PC-9 (cell line): ENCODE measurements at regions not wholly inside any gene's neighbourhood (a gene's known extent, or its start where the extent isn't known, plus 50 kb on each side); places are given as distances from the start of the nearest gene placed in this dataset.

Source experiments
- BruUV-seq: library from RNA; stranded (reverse); fragments of 400-500 nt; replicated peaks from 2 replicates; lab custom pipeline; 2021; lab: Mats Ljungman, UMichigan
- CTCF ChIA-PET: fragments of 300-600 bp; sonication (Branson Sonifier 250); formaldehyde crosslinking; loops from one replicate; lab custom pipeline; 2022; ENCODE audit warnings: antibody characterized with exemption; lab: Charles Lee
- POLR2A ChIA-PET: fragments of 300-600 bp; sonication (Branson Sonifier 250); formaldehyde crosslinking; loops from one replicate; lab custom pipeline; 2022; ENCODE audit warnings: antibody characterized with exemption; ENCODE audit not compliant: unreplicated experiment; lab: Charles Lee
- DNase-seq, 2 experiments: peaks; one replicate each; pipeline versions ENCODE4 v3.0.0 to v3.0.0-alpha.2; 2015 to 2022; ENCODE audit warnings: mixed read lengths in 1 of 2
- H2AFZ ChIP-seq: fragments of 200-600 bp; sonication (generic); 2 replicates; pipeline ENCODE4 v1.8.1; 2017; ENCODE audit warnings: antibody characterized with exemption
- H3F3A ChIP-seq: fragments of 200-600 bp; sonication (generic); 2 replicates; pipeline ENCODE4 v1.8.1; 2017; ENCODE audit warnings: antibody characterized with exemption, mild to moderate bottlenecking, low read depth; ENCODE audit not compliant: insufficient read depth
- H3K27ac ChIP-seq: fragments of 200-600 bp; sonication (generic); 2 replicates; pipeline ENCODE4 v1.6.1; 2016; ENCODE audit warnings: mixed run types
- H3K27me3 ChIP-seq: fragments of 200-600 bp; sonication (generic); 2 replicates; pipeline ENCODE4 v1.6.1; 2016; ENCODE audit warnings: low read depth, mixed run types; ENCODE audit not compliant: insufficient read depth
- H3K36me3 ChIP-seq: fragments of 200-600 bp; sonication (generic); 2 replicates; pipeline ENCODE4 v1.6.1; 2016; ENCODE audit warnings: low read depth, mixed run types
- H3K4me1 ChIP-seq: fragments of 200-600 bp; sonication (generic); replicated peaks from 2 replicates; pipeline ENCODE4 v1.6.1; 2016; ENCODE audit warnings: mixed run types; ENCODE audit not compliant: insufficient read depth
- H3K4me2 ChIP-seq: fragments of 200-600 bp; sonication (generic); 2 replicates; pipeline ENCODE4 v1.6.1; 2017; ENCODE audit warnings: mixed run types
- H3K4me3 ChIP-seq: fragments of 200-600 bp; sonication (generic); 2 replicates; pipeline ENCODE4 v1.6.1; 2016; ENCODE audit warnings: mixed run types
- H3K79me2 ChIP-seq: fragments of 200-600 bp; sonication (generic); 2 replicates; pipeline ENCODE4 v1.6.1; 2017; ENCODE audit warnings: low read depth, mixed run types
- H3K9me2 ChIP-seq: fragments of 200-600 bp; sonication (generic); 2 replicates; pipeline ENCODE4 v1.8.1; 2017; ENCODE audit warnings: mild to moderate bottlenecking; ENCODE audit not compliant: insufficient read depth
- H3K9me3 ChIP-seq: fragments of 200-600 bp; sonication (generic); 2 replicates; pipeline ENCODE4 v1.8.1; 2016; ENCODE audit warnings: low read depth; ENCODE audit not compliant: insufficient read depth
- H4K20me1 ChIP-seq: fragments of 200-600 bp; sonication (generic); 2 replicates; pipeline ENCODE4 v1.8.1; 2017; ENCODE audit not compliant: insufficient read depth
- CTCF ChIP-seq: fragments of 200-600 bp; sonication (generic); conservative IDR thresholded peaks from 2 replicates; pipeline ENCODE4 v1.6.1; 2017; ENCODE audit warnings: mixed run types, antibody characterized with exemption, mild to moderate bottlenecking, moderate library complexity
- EZH2 ChIP-seq: fragments of 200-600 bp; sonication (generic); IDR thresholded peaks from 2 replicates; pipeline ENCODE4 v1.8.0; 2017; ENCODE audit warnings: antibody characterized with exemption, low read depth
- intact Hi-C: fragments of 100-400 bp; cut with micrococcal nuclease; formaldehyde crosslinking; loops from one replicate; pipeline ENCODE4 v1.10.0; 2022; ENCODE audit not compliant: unreplicated experiment

DNA sequence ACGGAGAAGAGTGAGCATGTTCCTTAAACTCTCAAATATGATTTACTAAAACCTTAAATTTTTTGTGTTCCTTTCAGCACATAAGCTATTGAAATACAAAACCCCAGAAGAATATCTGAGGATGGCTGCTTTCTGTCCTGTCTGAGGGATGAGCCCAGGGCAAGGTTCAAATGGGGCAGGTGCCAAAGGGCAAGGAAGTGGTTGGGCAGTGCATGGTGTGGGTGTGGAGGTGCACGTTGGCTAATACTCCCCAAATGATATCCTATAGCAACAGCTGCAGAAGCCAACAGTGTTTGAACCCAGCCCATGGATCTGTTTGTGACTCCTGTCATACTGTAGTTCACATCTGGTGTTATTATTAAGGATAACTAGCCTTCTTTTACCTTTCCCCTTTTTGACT, 183.0 kb downstream of the CDCA7 start:
- no peaks in the 10 kb centered on the region for H3K79me2 ChIP-seq

GRCh38 chr2:173539615-173540014, 184.9 kb downstream of the CDCA7 start:
- H3K9me3 ChIP-seq: no peaks in the 10 kb centered on the region
- TF ChIP-seq CTCF (no peak), EZH2 (no peak)
- no peaks in the 10 kb centered on the region; the same call in 1 of the 2 replicates for H3K9me2 ChIP-seq
- H3K27me3 ChIP-seq: peaks cover 42% of the 10 kb centered on the region
- H3F3A ChIP-seq: no peaks in the 10 kb centered on the region
- intact Hi-C loops: no loop called here
- no peak for DNase-seq
- BruUV-seq: no TSS peak
- no peaks in the 10 kb centered on the region for H3K4me1 ChIP-seq
- H3K4me2 ChIP-seq: no peak overlapping the region
- H4K20me1 ChIP-seq: no peaks in the 10 kb centered on the region
- CTCF ChIA-PET: no interaction called here
- H3K79me2 ChIP-seq: no peaks in the 10 kb centered on the region
- no peak overlapping the region for H2AFZ ChIP-seq
- no peaks in the 10 kb centered on the region for H3K36me3 ChIP-seq
- POLR2A ChIA-PET: no interaction called here
- no peak overlapping the region for H3K27ac ChIP-seq
- no peak overlapping the region for H3K4me3 ChIP-seq

More for the DNA sequence above, 183.0 kb downstream of the CDCA7 start:
- POLR2A ChIA-PET: no interaction called here
- TF ChIP-seq EZH2 (no peak), CTCF (no peak)
- Histone ChIP-seq H3K27ac (no peak overlapping the region), H3K9me2 (no peaks in the 10 kb centered on the region; the same call in 1 of the 2 replicates), H3K4me2 (no peak overlapping the region), H3K4me3 (no peak overlapping the region), H3K36me3 (no peaks in the 10 kb centered on the region), H2AFZ (no peak overlapping the region), H3K4me1 (no peaks in the 10 kb centered on the region), H3F3A (no peaks in the 10 kb centered on the region), H3K27me3 (peaks cover 45% of the 10 kb centered on the region), H4K20me1 (no peaks in the 10 kb centered on the region), H3K9me3 (no peaks in the 10 kb centered on the region)
- CTCF ChIA-PET: no interaction called here
- no peak for DNase-seq
- no TSS peak for BruUV-seq
- intact Hi-C loops: no loop called here

GRCh38 chr2:173544641-173545363, 190.1 kb downstream of the CDCA7 start:
- no peak for DNase-seq
- Histone ChIP-seq H3K4me3 (no peak overlapping the region), H3K27ac (no peak overlapping the region), H3K36me3 (no peaks in the 10 kb centered on the region), H4K20me1 (no peaks in the 10 kb centered on the region), H3K9me3 (no peaks in the 10 kb centered on the region), H3K4me1 (no peaks in the 10 kb centered on the region), H3K4me2 (no peak overlapping the region), H3K27me3 (peaks cover 17% of the 10 kb centered on the region), H3F3A (no peaks in the 10 kb centered on the region), H3K79me2 (no peaks in the 10 kb centered on the region), H3K9me2 (no peaks in the 10 kb centered on the region), H2AFZ (no peak overlapping the region)
- TF ChIP-seq EZH2 (no peak), CTCF (no peak)
- POLR2A ChIA-PET: interaction anchor here (0.7 kb wide), 1 partner anchor 1537 kb away, joined by 3 read pairs; no protein-coding TSS in a partner anchor
- intact Hi-C loops: no loop called here
- CTCF ChIA-PET: no interaction called here
- BruUV-seq: no TSS peak
